ENCODE measurements at regions not wholly inside any gene's neighbourhood (a gene's known extent, or its start where the extent isn't known, plus 50 kb on each side); places are given as distances from the start of the nearest gene placed in this dataset.

- no peak for DNase-seq (ENCODE audit: low spot score)
These were observed 389.1 kb downstream of the IRS2 start for GRCh38 chr13:109397285-109397684.

GRCh38 chr13:109396266-109396665, 390.1 kb downstream of the IRS2 start:
- no peak for DNase-seq (ENCODE audit: low spot score)

- DNase-seq (ENCODE audit: low spot score): no peak
These were observed 391.4 kb downstream of the IRS2 start for GRCh38 chr13:109395014-109395413.

GRCh38 chr13:109394311-109394988, 391.9 kb downstream of the IRS2 start:
- DNase-seq (ENCODE audit: low spot score): no peak

GRCh38 chr13:109393045-109393444, 393.3 kb downstream of the IRS2 start:
- no peak for DNase-seq (ENCODE audit: low spot score)

GRCh38 chr13:109390391-109390790, 396.0 kb downstream of the IRS2 start:
- no peak for DNase-seq (ENCODE audit: low spot score)

- DNase-seq (ENCODE audit: low spot score): no peak
These were observed 396.5 kb downstream of the IRS2 start for GRCh38 chr13:109389892-109390345.

- DNase-seq (ENCODE audit: low spot score): peak; percentile 57
These were observed 396.9 kb downstream of the IRS2 start for GRCh38 chr13:109389456-109389855.

GRCh38 chr13:109387471-109387870, 398.9 kb downstream of the IRS2 start:
- DNase-seq (ENCODE audit: low spot score): no peak

- no peak for DNase-seq (ENCODE audit: low spot score)
These were observed 401.2 kb downstream of the IRS2 start for GRCh38 chr13:109385242-109385560.

GRCh38 chr13:109384491-109385241, 401.7 kb downstream of the IRS2 start:
- no peak for DNase-seq (ENCODE audit: low spot score)

- DNase-seq (ENCODE audit: low spot score): no peak
These were observed 402.7 kb downstream of the IRS2 start for GRCh38 chr13:109383683-109384082.

GRCh38 chr13:109381546-109382180, 404.7 kb downstream of the IRS2 start:
- DNase-seq (ENCODE audit: low spot score): peak; percentile 11

GRCh38 chr13:109380457-109380856, 405.9 kb downstream of the IRS2 start:
- no peak for DNase-seq (ENCODE audit: low spot score)

- DNase-seq (ENCODE audit: low spot score): no peak
These were observed 406.5 kb downstream of the IRS2 start for GRCh38 chr13:109379930-109380329.

- DNase-seq (ENCODE audit: low spot score): no peak
These were observed 409.4 kb downstream of the IRS2 start for GRCh38 chr13:109376936-109377335.

GRCh38 chr13:109374609-109375200, 411.7 kb downstream of the IRS2 start:
- no peak for DNase-seq (ENCODE audit: low spot score)

- DNase-seq (ENCODE audit: low spot score): no peak
These were observed 413.7 kb downstream of the IRS2 start for GRCh38 chr13:109372666-109373065.

GRCh38 chr13:109371066-109371465, 415.3 kb downstream of the IRS2 start:
- DNase-seq (ENCODE audit: low spot score): no peak

GRCh38 chr13:109370496-109370895, 415.9 kb downstream of the IRS2 start:
- DNase-seq (ENCODE audit: low spot score): no peak

GRCh38 chr13:109369353-109370052, 416.9 kb downstream of the IRS2 start:
- DNase-seq (ENCODE audit: low spot score): peak; percentile 89

GRCh38 chr13:109368230-109368629, 418.2 kb downstream of the IRS2 start:
- no peak for DNase-seq (ENCODE audit: low spot score)

All from pons (tissue), 1 donor.